ENCODE measurements at regions not wholly inside any gene's neighbourhood (a gene's known extent, or its start where the extent isn't known, plus 50 kb on each side); places are given as distances from the start of the nearest gene placed in this dataset.
A peak's percentile ranks its signal among the peaks of the same experiment; 100 is the strongest.

GRCh38 chr10:4717670-4718069, 108.3 kb upstream of the AKR1E2 start:
- Histone ChIP-seq H3K27me3 (ENCODE audit: insufficient read depth, poor library complexity, severe bottlenecking) (no peaks in the 10 kb centered on the region), H3K9me3 (ENCODE audit: severe bottlenecking) (no peaks in the 10 kb centered on the region), H3K4me3 (ENCODE audit: severe bottlenecking) (no peak overlapping the region), H3K27ac (ENCODE audit: poor library complexity, severe bottlenecking) (no peak overlapping the region), H3K36me3 (ENCODE audit: low read depth) (no peaks in the 10 kb centered on the region), H3K4me1 (ENCODE audit: insufficient read depth, poor library complexity, severe bottlenecking) (no peaks in the 10 kb centered on the region)
- no peak for TF ChIP-seq CTCF (IDR thresholded peaks at IDR 0.05; ENCODE audit: poor library complexity, severe bottlenecking)
- no peak for ATAC-seq (ENCODE audit: low read depth)
- DNase-seq (ENCODE audit: low spot score) = no peak

- no peak for DNase-seq (ENCODE audit: low spot score)
- Histone ChIP-seq H3K27ac (ENCODE audit: poor library complexity, severe bottlenecking) (no peak overlapping the region), H3K4me3 (ENCODE audit: severe bottlenecking) (no peak overlapping the region), H3K4me1 (ENCODE audit: insufficient read depth, poor library complexity, severe bottlenecking) (no peaks in the 10 kb centered on the region), H3K27me3 (ENCODE audit: insufficient read depth, poor library complexity, severe bottlenecking) (no peaks in the 10 kb centered on the region), H3K9me3 (ENCODE audit: severe bottlenecking) (no peaks in the 10 kb centered on the region), H3K36me3 (ENCODE audit: low read depth) (no peaks in the 10 kb centered on the region)
- TF ChIP-seq CTCF (IDR thresholded peaks at IDR 0.05; ENCODE audit: poor library complexity, severe bottlenecking) = no peak
- ATAC-seq (ENCODE audit: low read depth) = no peak
Measured at GRCh38 chr10:4710858-4711257, 115.1 kb upstream of the AKR1E2 start.

GRCh38 chr10:4708123-4708759, 117.8 kb upstream of the AKR1E2 start:
- H3K27me3 ChIP-seq (ENCODE audit: insufficient read depth, poor library complexity, severe bottlenecking) = no peaks in the 10 kb centered on the region
- no peaks in the 10 kb centered on the region for H3K9me3 ChIP-seq (ENCODE audit: severe bottlenecking)
- no peak overlapping the region for H3K27ac ChIP-seq (ENCODE audit: poor library complexity, severe bottlenecking)
- ATAC-seq (ENCODE audit: low read depth) (no peak), DNase-seq (ENCODE audit: low spot score) (no peak)
- H3K36me3 ChIP-seq (ENCODE audit: low read depth) = no peaks in the 10 kb centered on the region
- peaks cover 17% of the 10 kb centered on the region for H3K4me1 ChIP-seq (ENCODE audit: insufficient read depth, poor library complexity, severe bottlenecking)
- H3K4me3 ChIP-seq (ENCODE audit: severe bottlenecking) = no peak overlapping the region
- TF ChIP-seq CTCF (IDR thresholded peaks at IDR 0.05; ENCODE audit: poor library complexity, severe bottlenecking) = peak; percentile 19

- DNase-seq (ENCODE audit: low spot score) = no peak
- no peak for ATAC-seq (ENCODE audit: low read depth)
- Histone ChIP-seq H3K36me3 (ENCODE audit: low read depth) (no peaks in the 10 kb centered on the region), H3K4me3 (ENCODE audit: severe bottlenecking) (no peak overlapping the region), H3K4me1 (ENCODE audit: insufficient read depth, poor library complexity, severe bottlenecking) (peaks cover 17% of the 10 kb centered on the region), H3K27ac (ENCODE audit: poor library complexity, severe bottlenecking) (no peak overlapping the region), H3K27me3 (ENCODE audit: insufficient read depth, poor library complexity, severe bottlenecking) (no peaks in the 10 kb centered on the region), H3K9me3 (ENCODE audit: severe bottlenecking) (peaks cover under 1% of the 10 kb centered on the region)
- no peak for TF ChIP-seq CTCF (IDR thresholded peaks at IDR 0.05; ENCODE audit: poor library complexity, severe bottlenecking)
Measured at GRCh38 chr10:4707221-4707620, 118.8 kb upstream of the AKR1E2 start.

GRCh38 chr10:4704034-4704545, 121.9 kb upstream of the AKR1E2 start:
- Histone ChIP-seq H3K4me3 (ENCODE audit: severe bottlenecking) (no peak overlapping the region), H3K4me1 (ENCODE audit: insufficient read depth, poor library complexity, severe bottlenecking) (peaks cover 17% of the 10 kb centered on the region), H3K27ac (ENCODE audit: poor library complexity, severe bottlenecking) (peak overlapping the region; percentile 96), H3K9me3 (ENCODE audit: severe bottlenecking) (peaks cover 4% of the 10 kb centered on the region), H3K27me3 (ENCODE audit: insufficient read depth, poor library complexity, severe bottlenecking) (no peaks in the 10 kb centered on the region), H3K36me3 (ENCODE audit: low read depth) (no peaks in the 10 kb centered on the region)
- DNase-seq (ENCODE audit: low spot score) (no peak), ATAC-seq (ENCODE audit: low read depth) (peak; percentile 97)
- TF ChIP-seq CTCF (IDR thresholded peaks at IDR 0.05; ENCODE audit: poor library complexity, severe bottlenecking) = no peak

All from RWPE2 (cell line).